ENCODE measurements at regions not wholly inside any gene's neighbourhood (a gene's known extent, or its start where the extent isn't known, plus 50 kb on each side); places are given as distances from the start of the nearest gene placed in this dataset.

DNA sequence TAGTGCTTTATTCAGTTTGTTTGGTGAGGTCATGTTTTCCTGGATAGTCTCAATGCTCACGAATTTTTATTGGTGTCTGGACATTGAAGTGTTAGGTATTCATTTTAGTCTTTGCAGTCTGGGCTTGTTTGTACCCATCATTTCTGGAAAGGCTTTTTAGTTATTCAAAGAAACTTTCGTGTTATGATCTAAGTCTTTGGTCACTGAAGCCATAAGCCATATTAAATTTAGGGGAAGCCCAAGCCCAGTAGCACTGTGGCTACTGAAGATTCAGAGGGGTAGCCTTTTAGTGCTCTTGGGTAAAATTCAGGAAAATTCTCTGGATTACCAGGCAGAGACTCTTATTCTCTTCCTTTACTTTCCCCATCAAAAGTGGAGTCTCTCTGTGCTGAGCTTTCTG is 56.2 kb upstream of the PEX5L start:
- in situ Hi-C loops (cut with MboI; ENCODE audit: low pct_unique_long_range_greater_than_20kb, low sequenced_read_pairs) = no loop called here
- DNase-seq = no peak

DNA sequence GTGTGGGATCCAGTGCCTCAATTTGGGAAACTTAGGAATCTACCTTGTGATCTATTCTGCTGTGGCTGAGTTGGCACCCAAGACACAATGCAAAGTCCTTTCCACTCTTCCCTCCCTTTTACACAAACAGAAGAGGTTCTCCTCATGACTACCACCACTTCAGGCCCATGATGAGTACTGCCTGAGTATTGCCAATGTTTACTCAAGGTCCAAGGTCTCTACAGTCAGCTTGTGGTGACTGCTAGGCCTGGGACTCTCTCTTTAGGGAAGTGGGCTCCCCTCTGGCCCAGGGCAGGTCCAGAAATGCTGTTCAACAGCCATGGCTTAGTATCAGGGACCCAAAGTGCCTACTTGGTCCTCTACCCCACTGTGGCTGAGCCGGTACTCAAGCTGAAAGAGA is 56.8 kb upstream of the PEX5L start:
- no peak for DNase-seq
- in situ Hi-C loops (cut with MboI; ENCODE audit: low pct_unique_long_range_greater_than_20kb, low sequenced_read_pairs) = no loop called here

DNA sequence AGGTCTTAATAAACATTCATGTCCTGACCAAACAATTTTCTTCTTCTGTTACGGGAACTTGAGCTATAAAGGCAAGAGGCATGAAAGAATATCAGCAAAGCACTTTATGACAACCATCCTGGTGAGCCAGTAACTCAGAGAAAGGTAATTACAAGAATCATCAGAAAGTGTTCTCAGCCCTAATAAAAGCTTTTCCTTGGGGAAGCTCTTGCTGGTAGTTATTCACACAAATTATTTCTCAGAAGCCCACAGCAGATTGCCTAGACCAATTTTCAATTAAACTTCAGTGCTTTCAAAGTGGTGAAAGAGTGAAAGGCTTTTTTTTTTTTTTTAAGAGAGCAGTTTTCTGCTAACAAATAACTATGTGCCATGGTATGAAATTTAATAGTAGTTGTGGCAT is 60.9 kb upstream of the PEX5L start:
- in situ Hi-C loops (cut with MboI; ENCODE audit: low pct_unique_long_range_greater_than_20kb, low sequenced_read_pairs) = no loop called here
- no peak for DNase-seq

DNA sequence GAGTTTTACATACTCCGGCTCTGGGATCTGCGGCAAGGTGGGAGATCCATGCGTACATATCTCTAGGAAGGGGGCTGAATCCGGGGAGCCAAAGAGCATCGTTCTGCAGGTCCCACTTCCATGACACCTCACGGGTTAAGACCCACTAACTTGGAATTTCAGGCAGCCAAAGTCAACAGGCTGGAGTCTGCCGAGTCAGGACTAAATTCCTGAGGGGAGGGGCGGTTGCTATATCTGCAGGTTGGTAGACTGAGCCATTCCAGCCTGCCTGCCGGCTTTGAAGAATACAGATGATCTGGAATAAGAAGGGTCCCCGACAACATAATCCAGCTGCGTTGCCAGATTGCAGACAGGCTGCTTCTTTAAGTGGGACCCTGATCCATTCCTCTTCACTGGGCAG is 65.4 kb upstream of the PEX5L start:
- no peak for DNase-seq
- in situ Hi-C loops (cut with MboI; ENCODE audit: low pct_unique_long_range_greater_than_20kb, low sequenced_read_pairs) = no loop called here

DNA sequence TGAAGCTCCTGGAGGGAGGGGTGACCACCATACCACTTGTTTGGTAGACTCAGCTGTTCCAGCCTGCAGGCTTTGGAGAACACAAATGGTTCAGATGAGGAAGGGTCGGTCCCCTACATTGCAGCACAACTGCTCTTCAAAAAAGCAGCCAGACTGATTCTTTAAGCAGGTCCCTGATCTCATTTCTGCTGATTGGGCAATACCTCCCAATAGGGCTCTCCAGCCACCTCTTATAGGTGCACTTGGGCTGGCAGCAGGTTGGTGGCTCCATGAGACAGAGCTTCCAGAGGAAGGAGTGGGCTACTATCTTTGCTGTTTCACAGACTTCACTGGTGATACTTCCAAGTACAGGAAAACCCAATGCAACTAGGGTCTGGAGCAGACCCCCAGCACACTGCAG is 65.9 kb upstream of the PEX5L start:
- in situ Hi-C loops (cut with MboI; ENCODE audit: low pct_unique_long_range_greater_than_20kb, low sequenced_read_pairs) = no loop called here
- no peak for DNase-seq

DNA sequence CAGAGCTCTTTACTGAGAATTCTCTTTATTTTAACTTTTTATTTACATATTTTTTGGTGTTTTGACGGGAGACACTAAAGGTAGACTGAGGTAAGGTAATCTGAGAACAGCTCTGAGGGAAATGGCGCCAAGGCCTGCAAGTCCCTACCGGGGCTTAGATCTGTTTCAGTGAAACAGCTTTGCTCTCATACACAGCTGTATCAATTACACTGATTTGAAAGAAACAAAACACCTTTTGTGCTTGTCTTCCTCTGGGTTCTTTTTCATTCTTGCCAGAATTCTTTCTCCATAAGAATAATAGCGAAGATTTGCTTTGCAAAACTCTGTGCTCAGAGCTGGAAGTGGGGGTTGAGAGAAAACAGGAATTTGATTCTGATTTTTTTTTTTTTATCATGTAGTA is 79.5 kb upstream of the PEX5L start:
- DNase-seq = no peak
- in situ Hi-C loops (cut with MboI; ENCODE audit: low pct_unique_long_range_greater_than_20kb, low sequenced_read_pairs) = no loop called here

DNA sequence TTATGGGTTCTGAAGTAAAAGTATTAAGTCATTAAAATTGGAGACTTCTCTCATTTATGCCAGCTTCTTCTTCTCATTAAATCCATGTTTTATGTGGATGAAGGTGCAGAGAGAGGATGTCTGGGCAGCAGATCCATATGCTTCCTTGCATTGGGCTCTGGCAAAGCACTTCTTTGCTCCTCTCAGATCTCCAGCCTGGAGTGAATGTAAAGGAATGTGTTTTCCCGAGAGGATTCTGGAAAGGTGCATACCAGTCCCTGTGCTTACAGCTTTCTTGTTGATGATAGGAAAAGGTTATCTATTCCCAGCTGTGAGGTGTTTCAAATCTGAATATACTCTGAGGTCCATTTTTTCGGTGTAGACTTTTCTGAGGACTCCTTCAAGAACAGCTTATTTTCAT is 79.9 kb upstream of the PEX5L start:
- in situ Hi-C loops (cut with MboI; ENCODE audit: low pct_unique_long_range_greater_than_20kb, low sequenced_read_pairs) = no loop called here
- no peak for DNase-seq

DNA sequence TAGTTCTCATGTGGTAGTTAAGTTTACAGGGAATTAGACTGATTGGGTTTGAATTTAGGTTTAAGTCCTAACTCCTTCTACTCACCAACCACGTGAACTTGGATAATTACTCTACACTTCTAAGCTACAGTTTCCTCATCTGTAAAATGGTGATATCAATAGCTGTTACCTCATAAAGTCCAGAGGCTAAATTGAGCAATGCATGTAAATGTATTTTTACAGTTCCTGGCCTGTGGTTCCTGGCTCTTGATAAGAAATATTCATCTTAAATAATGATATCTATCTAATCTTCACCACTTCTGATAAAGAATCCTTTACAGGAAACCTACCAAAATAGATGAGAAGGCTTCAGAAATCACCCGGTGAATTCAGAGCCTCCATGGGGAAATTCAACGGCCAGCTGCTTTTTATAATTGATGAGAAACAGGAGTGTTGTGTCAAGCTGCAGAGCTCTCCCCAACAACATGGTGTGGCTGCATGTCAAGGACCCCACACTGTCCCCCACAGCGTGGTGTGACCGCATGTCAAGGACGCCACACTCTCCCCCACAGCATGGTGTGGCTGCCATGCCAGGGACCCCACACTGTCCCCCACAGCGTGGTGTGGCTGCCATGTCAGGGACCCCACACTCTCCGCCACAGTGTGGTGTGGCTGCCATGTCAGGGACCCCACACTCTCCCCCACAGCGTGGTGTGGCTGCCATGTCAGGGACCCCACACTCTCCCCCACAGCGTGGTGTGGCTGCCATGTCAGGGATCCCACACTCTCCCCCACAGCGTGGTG is 80.8 kb upstream of the PEX5L start:
- no peak for DNase-seq
- in situ Hi-C loops (cut with MboI; ENCODE audit: low pct_unique_long_range_greater_than_20kb, low sequenced_read_pairs) = no loop called here

DNA sequence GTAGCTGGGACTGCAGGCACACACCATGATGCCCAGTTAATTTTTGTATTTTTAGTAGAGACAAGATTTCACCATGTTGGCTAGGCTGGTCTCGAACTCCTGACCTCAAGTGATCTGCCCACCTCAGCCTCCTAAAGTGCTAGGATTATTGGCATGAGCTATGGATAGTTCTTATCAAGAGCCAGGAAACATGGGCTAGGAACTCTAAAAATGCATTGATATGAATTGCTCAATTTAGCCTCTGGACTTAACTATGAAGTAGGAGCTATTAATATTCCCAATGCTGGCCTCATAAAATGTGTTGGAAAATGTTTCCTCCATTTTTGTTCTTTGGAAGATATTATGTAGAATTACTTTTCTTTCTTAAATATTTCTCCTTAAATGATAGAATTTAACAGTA is 82.8 kb upstream of the PEX5L start:
- no peak for DNase-seq
- in situ Hi-C loops (cut with MboI; ENCODE audit: low pct_unique_long_range_greater_than_20kb, low sequenced_read_pairs) = no loop called here

DNA sequence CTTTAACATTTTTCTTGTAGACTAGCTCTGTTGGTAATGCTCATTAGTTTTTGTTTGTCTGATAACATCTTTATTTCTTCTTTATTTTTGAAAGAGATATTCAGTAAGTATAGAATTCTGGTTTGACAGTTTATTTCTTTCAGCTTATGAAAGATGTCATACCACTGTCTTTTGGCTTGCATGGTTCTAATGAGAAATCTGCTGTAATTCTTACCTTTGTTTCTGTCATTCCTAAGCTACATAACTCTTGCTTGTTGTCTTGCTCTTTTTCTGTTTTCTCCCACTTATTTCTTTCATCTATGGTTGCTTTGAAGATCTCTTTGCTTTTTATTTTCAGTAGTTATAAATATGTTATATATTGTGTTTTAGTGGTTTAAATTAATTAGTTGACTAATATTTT is 87.2 kb upstream of the PEX5L start:
- DNase-seq = no peak
- in situ Hi-C loops (cut with MboI; ENCODE audit: low pct_unique_long_range_greater_than_20kb, low sequenced_read_pairs) = no loop called here

DNA sequence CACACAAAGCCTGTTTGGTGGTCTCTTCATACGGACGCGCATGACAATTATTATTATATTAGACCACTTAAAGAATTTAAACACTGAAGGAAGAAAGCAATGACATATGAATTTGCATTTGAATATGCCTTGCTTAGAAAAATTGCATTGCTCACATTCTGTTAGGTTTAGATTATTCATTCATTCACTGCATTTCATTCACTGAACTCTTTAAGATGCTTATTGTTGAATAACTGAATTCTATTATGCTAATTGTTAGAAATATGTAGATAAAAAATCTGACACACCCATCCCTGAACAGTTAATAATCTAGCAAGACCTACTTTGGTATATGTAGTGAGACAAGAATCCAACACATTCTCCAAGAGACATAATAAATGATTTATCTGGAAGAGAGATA is 94.4 kb upstream of the PEX5L start:
- in situ Hi-C loops (cut with MboI; ENCODE audit: low pct_unique_long_range_greater_than_20kb, low sequenced_read_pairs) = no loop called here
- DNase-seq = no peak

DNA sequence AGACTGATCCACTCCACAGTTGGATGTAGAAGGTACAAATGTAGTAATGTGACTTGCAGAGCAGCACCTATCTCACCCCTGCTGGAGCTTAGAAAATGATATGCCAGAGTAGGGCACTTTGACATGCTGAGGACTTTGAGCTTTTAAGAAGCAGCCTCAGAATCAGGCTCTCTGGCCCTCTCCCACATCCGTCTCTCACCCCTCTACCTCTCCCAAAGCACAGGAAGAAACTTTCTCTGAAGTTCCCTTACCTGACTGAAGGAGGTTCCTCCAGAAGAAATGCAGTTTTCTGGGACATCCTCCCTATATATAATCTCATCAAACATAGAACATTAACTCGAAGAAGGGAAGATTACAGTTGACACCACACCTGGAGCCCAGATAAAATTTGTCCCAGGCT is 98.4 kb upstream of the PEX5L start:
- no peak for DNase-seq
- in situ Hi-C loops (cut with MboI; ENCODE audit: low pct_unique_long_range_greater_than_20kb, low sequenced_read_pairs) = no loop called here

DNA sequence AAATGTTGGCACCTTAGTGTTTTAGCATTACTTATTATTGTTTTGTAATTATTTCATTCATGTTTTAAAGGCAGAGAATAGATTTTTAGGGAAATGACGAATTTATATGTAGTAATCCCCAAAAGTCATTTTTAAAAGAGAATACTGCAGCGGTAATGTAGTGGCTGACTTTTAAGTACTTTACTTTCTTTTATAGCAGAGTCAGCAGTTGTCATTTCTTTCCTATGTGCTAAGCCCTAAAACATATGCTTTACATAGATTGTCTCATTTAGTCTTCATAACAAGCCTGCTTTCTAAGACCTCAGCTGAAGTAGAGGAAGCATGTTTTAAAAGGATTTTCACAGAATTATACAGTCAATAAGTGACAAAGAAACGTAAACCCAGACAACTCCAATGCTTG is 102.1 kb upstream of the PEX5L start:
- DNase-seq = no peak
- in situ Hi-C loops (cut with MboI; ENCODE audit: low pct_unique_long_range_greater_than_20kb, low sequenced_read_pairs) = no loop called here

DNA sequence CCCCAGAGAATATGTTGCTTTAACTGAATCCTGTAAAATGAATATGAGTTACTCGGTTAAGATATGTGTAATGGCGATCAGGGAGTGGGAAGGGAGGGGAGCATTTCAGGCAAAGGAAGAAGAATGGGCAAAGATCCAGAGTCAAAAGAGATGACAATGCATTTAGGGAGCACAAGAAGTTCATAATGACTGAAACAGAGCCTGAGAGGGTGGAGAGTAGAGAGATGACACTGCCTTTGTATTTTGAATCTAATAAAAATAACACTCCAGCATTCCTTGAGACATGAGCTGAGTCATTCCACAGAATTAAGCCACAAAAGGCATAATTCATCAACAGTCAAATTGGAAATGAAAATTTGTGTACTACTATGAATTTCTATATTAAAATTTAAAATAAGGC is 105.3 kb upstream of the PEX5L start:
- DNase-seq = no peak
- in situ Hi-C loops (cut with MboI; ENCODE audit: low pct_unique_long_range_greater_than_20kb, low sequenced_read_pairs) = no loop called here

DNA sequence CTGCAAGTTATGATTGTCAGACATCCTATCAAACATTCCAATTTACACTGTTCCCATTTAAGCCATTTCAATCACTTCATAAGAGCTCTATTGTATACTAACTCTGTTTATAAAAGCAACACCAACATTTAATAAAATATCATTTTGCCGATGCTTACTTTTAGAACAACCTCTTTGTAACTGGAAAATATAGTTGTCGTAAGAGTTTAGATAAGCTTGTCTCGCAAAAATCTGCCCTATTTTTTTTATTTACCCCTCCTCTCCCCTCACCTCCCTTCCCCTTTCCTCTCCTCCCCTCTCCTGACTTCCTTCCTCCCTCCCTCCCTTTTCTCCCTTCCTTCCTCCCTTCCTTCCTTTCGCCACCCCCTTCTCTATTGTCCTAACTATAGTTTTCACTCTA is 105.7 kb upstream of the PEX5L start:
- in situ Hi-C loops (cut with MboI; ENCODE audit: low pct_unique_long_range_greater_than_20kb, low sequenced_read_pairs) = no loop called here
- DNase-seq = no peak

DNA sequence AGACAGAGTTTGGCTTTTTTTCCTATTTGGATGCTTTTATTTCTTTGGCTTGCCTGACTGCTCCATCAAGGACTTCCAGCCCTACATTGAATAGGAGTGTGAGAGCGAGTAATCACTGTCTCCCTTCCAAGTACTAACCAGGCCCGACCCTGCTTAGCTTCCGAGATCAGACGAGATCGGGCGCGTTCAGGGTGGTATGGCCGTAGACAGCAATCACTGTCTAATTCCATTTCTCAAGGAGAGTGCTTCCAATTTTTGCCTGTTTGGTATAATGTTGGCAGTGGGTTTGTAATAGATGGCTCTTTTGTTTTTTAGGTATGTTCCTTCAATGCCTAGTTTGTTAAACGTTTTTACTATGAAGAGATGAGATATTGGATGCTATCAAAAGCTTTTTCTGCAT is 125.0 kb upstream of the PEX5L start:
- in situ Hi-C loops (cut with MboI; ENCODE audit: low pct_unique_long_range_greater_than_20kb, low sequenced_read_pairs) = no loop called here
- no peak for DNase-seq

DNA sequence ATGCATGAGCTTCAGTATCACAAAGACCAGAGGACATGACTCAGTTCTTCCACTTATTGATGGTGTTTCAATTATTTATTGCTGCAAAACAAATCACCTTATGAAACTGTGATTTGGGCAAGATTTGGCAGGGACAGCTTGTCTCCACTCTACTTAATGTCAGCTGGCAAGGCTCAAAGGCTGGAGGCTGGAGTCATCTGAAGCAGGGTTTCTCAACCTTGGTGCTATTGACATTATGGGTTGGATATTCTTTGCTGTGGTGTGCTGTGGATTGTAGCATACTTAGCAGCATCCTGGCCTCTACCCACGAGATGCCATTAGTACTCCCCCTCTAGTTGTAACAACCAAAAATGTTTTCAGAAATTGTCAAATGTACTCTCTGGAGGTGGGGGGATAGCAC is 138.8 kb upstream of the PEX5L start:
- in situ Hi-C loops (cut with MboI; ENCODE audit: low pct_unique_long_range_greater_than_20kb, low sequenced_read_pairs) = no loop called here
- no peak for DNase-seq

DNA sequence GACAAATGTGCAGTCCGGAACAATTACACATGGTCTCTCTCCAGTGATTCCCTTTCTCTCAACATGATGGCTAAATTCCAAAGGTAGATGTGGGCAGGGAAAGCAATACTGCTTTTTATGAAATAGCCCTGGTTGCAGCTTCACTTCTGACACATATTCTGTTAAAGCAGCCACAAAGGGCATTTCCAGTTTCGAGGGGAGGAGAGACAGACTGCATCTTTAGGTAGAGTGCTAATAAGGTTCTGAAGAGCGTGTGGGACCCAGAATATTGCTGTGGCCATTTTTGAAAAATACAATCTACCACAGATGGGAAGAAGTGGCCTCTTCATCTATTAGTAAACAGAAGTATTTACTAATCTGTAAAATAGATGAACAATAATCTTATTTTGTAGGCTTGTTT is 139.3 kb upstream of the PEX5L start:
- no peak for DNase-seq
- in situ Hi-C loops (cut with MboI; ENCODE audit: low pct_unique_long_range_greater_than_20kb, low sequenced_read_pairs) = no loop called here

DNA sequence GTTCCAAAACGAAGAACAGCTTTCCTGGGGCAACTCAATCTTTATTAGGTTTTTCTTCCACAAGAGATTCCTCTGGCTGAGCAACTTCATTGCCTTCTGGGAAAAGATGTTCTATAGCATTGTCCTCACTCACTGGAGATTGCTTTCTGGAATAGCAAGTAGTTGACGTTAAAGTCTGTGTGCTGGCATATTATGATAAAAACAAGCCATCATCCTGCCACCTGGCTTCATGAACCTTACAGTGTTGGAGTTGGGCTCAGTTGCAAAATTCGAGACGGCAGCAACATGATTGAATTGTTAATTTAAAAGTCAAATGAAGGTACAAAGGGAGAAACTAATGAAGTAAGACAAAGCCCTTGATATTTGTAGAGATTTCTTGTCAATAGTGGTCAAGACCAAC is 140.5 kb upstream of the PEX5L start:
- in situ Hi-C loops (cut with MboI; ENCODE audit: low pct_unique_long_range_greater_than_20kb, low sequenced_read_pairs) = no loop called here
- DNase-seq = no peak

DNA sequence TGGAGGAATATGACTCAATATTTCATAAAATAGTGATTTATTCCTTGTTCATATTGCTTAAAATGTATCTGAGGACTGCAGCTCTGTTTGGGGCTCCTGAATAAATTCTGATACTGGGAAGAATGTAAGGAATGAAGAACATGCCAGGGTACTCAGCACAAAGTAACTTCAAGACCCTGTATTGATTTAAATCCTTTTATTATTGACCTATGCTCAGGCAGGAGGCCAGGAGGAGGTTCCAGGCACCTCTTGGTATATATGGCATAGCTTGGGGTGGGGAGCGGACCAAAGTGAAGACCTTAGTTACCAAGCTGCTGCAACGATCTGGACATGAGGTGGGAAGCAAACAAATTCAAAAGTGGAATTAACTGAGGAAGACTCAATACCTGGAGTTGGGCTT is 142.8 kb upstream of the PEX5L start:
- in situ Hi-C loops (cut with MboI; ENCODE audit: low pct_unique_long_range_greater_than_20kb, low sequenced_read_pairs) = no loop called here

DNA sequence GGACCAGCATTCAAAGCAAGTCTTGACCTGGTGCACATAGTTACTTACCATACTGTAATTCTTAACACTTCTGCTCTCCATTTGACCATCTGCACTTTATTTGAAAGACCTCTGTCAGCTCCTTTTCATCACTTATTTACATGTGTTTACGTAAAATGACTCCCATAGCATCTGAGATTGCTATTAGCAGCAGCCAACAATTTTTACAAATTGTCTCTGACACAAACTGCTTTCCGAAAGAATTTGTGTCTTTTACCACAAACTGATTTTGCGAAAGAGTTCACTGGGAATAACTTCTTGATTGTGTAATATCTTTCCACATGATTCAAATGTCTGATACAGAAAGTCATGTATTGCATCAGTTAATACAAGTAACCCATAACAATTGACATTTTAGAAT is 144.1 kb upstream of the PEX5L start:
- in situ Hi-C loops (cut with MboI; ENCODE audit: low pct_unique_long_range_greater_than_20kb, low sequenced_read_pairs) = no loop called here

More for the DNA sequence above, 142.8 kb upstream of the PEX5L start:
- DNase-seq = no peak

DNA sequence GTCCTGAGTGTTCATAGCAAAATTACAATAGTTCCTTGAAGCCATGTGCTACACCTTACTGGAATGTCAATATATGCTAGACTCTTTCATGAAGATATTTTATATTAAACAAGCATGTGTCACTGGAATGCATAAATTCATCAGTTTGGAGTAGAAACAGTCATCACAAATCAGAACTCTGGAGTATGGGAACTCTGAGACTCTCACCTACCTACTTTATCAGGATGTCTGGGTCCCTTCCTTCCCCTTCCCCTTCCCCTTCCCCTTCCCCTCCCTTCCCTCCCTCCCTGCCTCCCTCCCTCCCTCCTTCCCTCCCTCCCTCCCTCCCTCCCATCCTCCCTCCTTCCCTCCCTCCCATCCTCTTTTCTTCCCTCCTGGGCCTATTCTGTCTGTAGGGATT is 144.7 kb upstream of the PEX5L start:
- in situ Hi-C loops (cut with MboI; ENCODE audit: low pct_unique_long_range_greater_than_20kb, low sequenced_read_pairs) = no loop called here
- no peak for DNase-seq

More for the DNA sequence above, 144.1 kb upstream of the PEX5L start:
- no peak for DNase-seq
